ENCODE measurements at regions not wholly inside any gene's neighbourhood (a gene's known extent, or its start where the extent isn't known, plus 50 kb on each side); places are given as distances from the start of the nearest gene placed in this dataset.

DNA sequence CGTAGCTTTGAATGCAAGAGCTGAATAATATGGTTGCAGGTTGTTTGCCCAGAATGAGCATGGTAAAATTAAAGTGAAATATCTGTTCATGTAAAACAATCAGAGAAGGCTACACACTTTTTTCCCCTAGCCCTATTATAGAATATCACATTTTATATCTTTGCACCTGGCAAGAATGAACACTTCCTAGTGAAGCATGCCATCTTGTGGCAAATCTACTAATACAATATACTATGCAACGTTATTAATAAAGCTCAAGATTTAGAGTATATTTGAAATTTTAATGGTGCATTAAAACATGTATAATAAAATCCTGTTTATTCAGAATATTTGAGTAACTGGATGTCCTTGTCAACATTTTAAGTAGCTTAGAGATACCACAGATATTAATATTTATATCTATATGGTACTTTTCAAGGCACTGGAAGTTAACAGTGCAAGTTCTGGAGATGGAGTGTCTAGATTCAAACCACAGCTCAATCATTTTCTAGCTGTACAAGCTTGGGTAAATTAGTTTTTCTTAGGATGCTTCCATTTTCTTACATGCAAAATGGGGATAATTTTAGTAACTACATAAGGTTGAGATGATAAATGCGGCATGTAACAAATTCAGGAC is 643.1 kb upstream of the SEMA3D start:
- intact Hi-C loops (cut with DNase I; ENCODE audit: low total_unique reads): no loop called here
- H3K9me3 ChIP-seq: no peaks in the 10 kb centered on the region
- no peak for DNase-seq

DNA sequence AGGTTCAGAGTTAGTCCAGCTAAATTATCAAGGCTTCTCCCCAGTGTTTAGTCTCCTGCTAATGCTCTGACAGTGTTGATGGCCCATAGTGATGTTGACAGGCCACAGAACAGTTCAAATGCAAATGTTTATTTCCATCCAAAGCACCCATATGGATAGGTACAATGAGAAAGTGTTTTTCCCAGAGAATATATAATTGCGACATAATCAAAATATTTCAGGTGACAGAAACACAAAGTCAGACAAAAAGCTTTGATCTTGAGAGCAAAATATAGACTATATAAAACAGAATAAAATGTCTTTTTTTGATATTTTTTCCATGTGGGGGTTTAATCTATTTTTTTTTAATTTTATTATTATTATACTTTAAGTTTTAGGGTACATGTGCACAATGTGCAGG is 642.3 kb upstream of the SEMA3D start:
- Histone ChIP-seq H3K36me3 (no peaks in the 10 kb centered on the region), H3K9me3 (no peaks in the 10 kb centered on the region), H3K27ac (no peak overlapping the region), H3K27me3 (no peaks in the 10 kb centered on the region), H3K4me1 (no peaks in the 10 kb centered on the region), H3K4me3 (no peak overlapping the region)
- TF ChIP-seq, protein P1, sequence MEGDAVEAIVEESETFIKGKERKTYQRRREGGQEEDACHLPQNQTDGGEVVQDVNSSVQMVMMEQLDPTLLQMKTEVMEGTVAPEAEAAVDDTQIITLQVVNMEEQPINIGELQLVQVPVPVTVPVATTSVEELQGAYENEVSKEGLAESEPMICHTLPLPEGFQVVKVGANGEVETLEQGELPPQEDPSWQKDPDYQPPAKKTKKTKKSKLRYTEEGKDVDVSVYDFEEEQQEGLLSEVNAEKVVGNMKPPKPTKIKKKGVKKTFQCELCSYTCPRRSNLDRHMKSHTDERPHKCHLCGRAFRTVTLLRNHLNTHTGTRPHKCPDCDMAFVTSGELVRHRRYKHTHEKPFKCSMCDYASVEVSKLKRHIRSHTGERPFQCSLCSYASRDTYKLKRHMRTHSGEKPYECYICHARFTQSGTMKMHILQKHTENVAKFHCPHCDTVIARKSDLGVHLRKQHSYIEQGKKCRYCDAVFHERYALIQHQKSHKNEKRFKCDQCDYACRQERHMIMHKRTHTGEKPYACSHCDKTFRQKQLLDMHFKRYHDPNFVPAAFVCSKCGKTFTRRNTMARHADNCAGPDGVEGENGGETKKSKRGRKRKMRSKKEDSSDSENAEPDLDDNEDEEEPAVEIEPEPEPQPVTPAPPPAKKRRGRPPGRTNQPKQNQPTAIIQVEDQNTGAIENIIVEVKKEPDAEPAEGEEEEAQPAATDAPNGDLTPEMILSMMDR (IDR thresholded peaks at IDR 0.05): no peak
- no peak for DNase-seq
- intact Hi-C loops (cut with DNase I; ENCODE audit: low total_unique reads): no loop called here

More for the DNA sequence above, 643.1 kb upstream of the SEMA3D start:
- no peak overlapping the region for H3K4me3 ChIP-seq
- H3K27ac ChIP-seq: no peak overlapping the region
- TF ChIP-seq, protein P1 (IDR thresholded peaks at IDR 0.05): no peak
- H3K4me1 ChIP-seq: no peaks in the 10 kb centered on the region
- no peaks in the 10 kb centered on the region for H3K27me3 ChIP-seq
- no peaks in the 10 kb centered on the region for H3K36me3 ChIP-seq

DNA sequence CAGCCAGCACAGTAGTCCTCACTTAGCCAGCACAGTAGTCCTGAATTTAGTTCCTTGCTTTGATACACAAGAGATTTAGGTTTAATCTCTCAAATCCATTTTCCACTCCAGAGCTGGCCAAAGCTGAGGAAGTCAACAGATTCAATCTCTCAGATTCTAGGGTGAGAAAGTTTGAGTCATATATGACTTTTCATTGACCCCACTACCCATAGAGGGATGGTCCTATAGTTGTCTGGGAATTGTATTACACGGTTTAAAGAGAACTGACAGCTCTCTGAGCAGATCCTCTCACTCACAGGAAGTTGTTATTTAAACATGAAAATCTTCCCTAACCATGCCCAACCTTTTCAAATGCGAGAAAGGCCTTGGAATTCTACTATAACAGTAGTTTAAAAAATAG is 641.8 kb upstream of the SEMA3D start:
- no peaks in the 10 kb centered on the region for H3K9me3 ChIP-seq
- no peak overlapping the region for H3K4me3 ChIP-seq
- TF ChIP-seq, protein P1 (IDR thresholded peaks at IDR 0.05): no peak
- no peaks in the 10 kb centered on the region for H3K4me1 ChIP-seq
- no peaks in the 10 kb centered on the region for H3K27me3 ChIP-seq
- H3K36me3 ChIP-seq: no peaks in the 10 kb centered on the region
- H3K27ac ChIP-seq: no peak overlapping the region
- intact Hi-C loops (cut with DNase I; ENCODE audit: low total_unique reads): no loop called here
- no peak for DNase-seq

DNA sequence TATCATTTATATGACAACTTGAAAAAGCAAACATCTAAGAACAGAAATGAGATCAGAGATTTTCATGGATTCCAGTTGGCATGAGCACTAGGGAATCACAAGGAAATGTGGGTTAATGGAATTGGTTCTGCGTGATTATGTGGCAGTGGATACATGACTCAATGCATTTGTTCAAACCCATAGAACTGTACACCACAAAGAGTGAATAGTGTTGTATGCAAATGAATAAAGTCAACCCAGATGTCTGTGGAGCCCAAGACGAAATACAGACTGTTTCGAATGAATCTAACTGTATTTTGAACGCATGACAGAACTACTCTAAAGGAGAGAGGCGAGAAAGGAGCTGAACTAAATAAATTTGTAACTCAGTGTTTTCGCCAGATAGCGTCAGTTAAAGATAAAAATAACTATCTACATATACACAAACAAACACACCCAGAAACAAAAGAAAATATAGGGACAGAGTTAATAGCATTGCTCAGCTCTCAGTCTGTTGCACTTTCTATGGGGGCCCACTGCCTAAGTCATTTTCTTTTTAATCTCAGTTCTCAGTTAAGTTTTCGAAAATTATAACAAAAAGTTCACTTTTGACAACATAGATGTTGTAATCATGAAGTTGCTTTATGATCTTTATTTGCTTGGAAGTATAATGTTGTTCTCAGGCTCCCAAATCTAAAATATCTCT is 636.7 kb upstream of the SEMA3D start:
- Histone ChIP-seq H3K4me1 (no peaks in the 10 kb centered on the region), H3K27ac (no peak overlapping the region), H3K9me3 (peaks cover 0 to 4% (median 0%) of the 10 kb centered on the region in 3 donors), H3K4me3 (no peak overlapping the region), H3K27me3 (no peaks in the 10 kb centered on the region), H3K36me3 (no peaks in the 10 kb centered on the region)
- TF ChIP-seq, protein P1 (IDR thresholded peaks at IDR 0.05): no peak
- no peak for DNase-seq
- intact Hi-C loops (cut with DNase I; ENCODE audit: low total_unique reads): no loop called here

DNA sequence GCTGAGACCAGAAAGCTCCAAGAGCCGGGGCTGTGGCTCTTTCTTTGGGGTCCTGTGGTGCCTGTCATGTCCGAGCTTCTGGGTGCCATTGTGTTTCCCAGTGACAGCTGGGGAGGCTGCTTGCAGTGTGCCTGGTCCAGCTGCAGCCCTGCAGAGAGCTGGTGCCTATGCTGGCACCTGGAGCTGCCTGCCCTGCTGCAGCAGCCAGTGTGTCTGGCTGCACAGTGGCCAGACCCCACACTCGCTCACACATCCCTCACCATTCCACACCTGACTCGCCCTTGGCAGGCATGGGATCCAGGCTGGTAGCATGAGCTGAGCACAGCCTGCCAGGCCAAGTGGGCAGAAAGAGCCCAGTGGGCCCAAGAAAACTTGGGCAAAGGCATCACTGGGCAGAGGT is 635.1 kb upstream of the SEMA3D start:
- TF ChIP-seq, protein P1 (IDR thresholded peaks at IDR 0.05): no peak
- peak in 1 of 2 donors; percentile 53 for DNase-seq

More for the DNA sequence above, 635.1 kb upstream of the SEMA3D start:
- intact Hi-C loops (cut with DNase I; ENCODE audit: low total_unique reads): no loop called here
- Histone ChIP-seq H3K27ac (no peak overlapping the region), H3K4me3 (no peak overlapping the region), H3K36me3 (no peaks in the 10 kb centered on the region), H3K9me3 (peaks cover 0 to 4% (median 0%) of the 10 kb centered on the region in 3 donors), H3K27me3 (no peaks in the 10 kb centered on the region), H3K4me1 (no peaks in the 10 kb centered on the region)
